ENCODE measurements at regions not wholly inside any gene's neighbourhood (a gene's known extent, or its start where the extent isn't known, plus 50 kb on each side); places are given as distances from the start of the nearest gene placed in this dataset.

GRCh38 chr4:38547052-38547451 lies 116.9 kb upstream of the KLF3 start:
- ATAC-seq, result no peak
- H3K36me3 Mint-ChIP-seq, result peaks cover 5% of the 10 kb centered on the region
- H3K4me3 Mint-ChIP-seq, result no peak overlapping the region

GRCh38 chr4:38548256-38548655 lies 115.7 kb upstream of the KLF3 start:
- Mint-ChIP-seq H3K27ac (no peak overlapping the region), H3K4me3 (no peak overlapping the region), H3K9me3 (peaks cover 3% of the 10 kb centered on the region), H3K4me1 (ENCODE audit: low read depth in 2 of 2) (peaks cover 0 to 9% of the 10 kb centered on the region in 2 donors), H3K27me3 (no peaks in the 10 kb centered on the region), H3K36me3 (peaks cover 5% of the 10 kb centered on the region)
- ATAC-seq (no peak), DNase-seq (ENCODE audit: low spot score) (no peak)

More at GRCh38 chr4:38547052-38547451, 116.9 kb upstream of the KLF3 start:
- H3K27ac Mint-ChIP-seq, result no peak overlapping the region
- H3K9me3 Mint-ChIP-seq, result peaks cover 3% of the 10 kb centered on the region
- DNase-seq (ENCODE audit: low spot score), result no peak
- no peaks in the 10 kb centered on the region for H3K27me3 Mint-ChIP-seq
- H3K4me1 Mint-ChIP-seq (ENCODE audit: low read depth in 2 of 2), result peaks cover 0 to 9% of the 10 kb centered on the region in 2 donors

- DNase-seq (ENCODE audit: low spot score) (no peak), ATAC-seq (no peak)
- H3K9me3 Mint-ChIP-seq, result no peaks in the 10 kb centered on the region
- H3K36me3 Mint-ChIP-seq, result peaks cover 17% of the 10 kb centered on the region
- no peak overlapping the region for H3K27ac Mint-ChIP-seq
- H3K27me3 Mint-ChIP-seq, result peaks cover 0 to 3% of the 10 kb centered on the region in 2 donors
- H3K4me3 Mint-ChIP-seq, result no peak overlapping the region
- H3K4me1 Mint-ChIP-seq (ENCODE audit: low read depth in 2 of 2), result peaks cover 18 to 37% of the 10 kb centered on the region in 2 donors
These were observed 104.6 kb upstream of the KLF3 start for GRCh38 chr4:38559374-38559773.

GRCh38 chr4:38560340-38560739 lies 103.7 kb upstream of the KLF3 start:
- peaks cover 15% of the 10 kb centered on the region for H3K36me3 Mint-ChIP-seq
- no peaks in the 10 kb centered on the region for H3K9me3 Mint-ChIP-seq
- DNase-seq (ENCODE audit: low spot score) (no peak), ATAC-seq (peak in 1 of 2 donors; percentile 53)
- H3K4me1 Mint-ChIP-seq (ENCODE audit: low read depth in 2 of 2), result peaks cover 18 to 37% of the 10 kb centered on the region in 2 donors
- peaks cover 0 to 3% of the 10 kb centered on the region in 2 donors for H3K27me3 Mint-ChIP-seq
- peak overlapping the region in 1 of 2 donors; percentile 12 for H3K27ac Mint-ChIP-seq
- H3K4me3 Mint-ChIP-seq, result peak overlapping the region; percentile 20

GRCh38 chr4:38560768-38561558 lies 103.0 kb upstream of the KLF3 start:
- ATAC-seq (peak; percentile 83 to 93), DNase-seq (ENCODE audit: low spot score) (no peak)
- Mint-ChIP-seq H3K27me3 (peaks cover 0 to 3% of the 10 kb centered on the region in 2 donors), H3K27ac (peak overlapping the region in 1 of 2 donors; percentile 69), H3K36me3 (peaks cover 9% of the 10 kb centered on the region), H3K4me3 (peak overlapping the region; percentile 20), H3K9me3 (no peaks in the 10 kb centered on the region), H3K4me1 (ENCODE audit: low read depth in 2 of 2) (peaks cover 18 to 37% of the 10 kb centered on the region in 2 donors)

GRCh38 chr4:38562751-38563198 lies 101.2 kb upstream of the KLF3 start:
- no peaks in the 10 kb centered on the region for H3K27me3 Mint-ChIP-seq
- no peak overlapping the region for H3K4me3 Mint-ChIP-seq
- DNase-seq (ENCODE audit: low spot score) (no peak), ATAC-seq (peak in 1 of 2 donors; percentile 20)
- no peak overlapping the region for H3K27ac Mint-ChIP-seq
- no peaks in the 10 kb centered on the region for H3K9me3 Mint-ChIP-seq
- H3K4me1 Mint-ChIP-seq (ENCODE audit: low read depth in 2 of 2), result peaks cover 18 to 42% of the 10 kb centered on the region in 2 donors
- no peaks in the 10 kb centered on the region for H3K36me3 Mint-ChIP-seq

GRCh38 chr4:38563707-38564495 lies 100.1 kb upstream of the KLF3 start:
- Mint-ChIP-seq H3K4me3 (no peak overlapping the region), H3K27me3 (no peaks in the 10 kb centered on the region), H3K9me3 (no peaks in the 10 kb centered on the region), H3K27ac (no peak overlapping the region), H3K4me1 (ENCODE audit: low read depth in 2 of 2) (peaks cover 18 to 42% of the 10 kb centered on the region in 2 donors), H3K36me3 (no peaks in the 10 kb centered on the region)
- no peak for ATAC-seq
- DNase-seq (ENCODE audit: low spot score), result no peak

- H3K27ac Mint-ChIP-seq, result no peak overlapping the region
- no peaks in the 10 kb centered on the region for H3K27me3 Mint-ChIP-seq
- no peaks in the 10 kb centered on the region for H3K9me3 Mint-ChIP-seq
- ATAC-seq (no peak), DNase-seq (ENCODE audit: low spot score) (no peak)
- peaks cover 13 to 33% of the 10 kb centered on the region in 2 donors for H3K4me1 Mint-ChIP-seq (ENCODE audit: low read depth in 2 of 2)
- H3K36me3 Mint-ChIP-seq, result no peaks in the 10 kb centered on the region
- H3K4me3 Mint-ChIP-seq, result no peak overlapping the region
These were observed 98.5 kb upstream of the KLF3 start for GRCh38 chr4:38565271-38566199.

- Mint-ChIP-seq H3K4me3 (no peak overlapping the region), H3K27ac (no peak overlapping the region), H3K27me3 (peaks cover 4 to 6% of the 10 kb centered on the region in 2 donors), H3K4me1 (ENCODE audit: low read depth in 2 of 2) (peaks cover 10 to 19% of the 10 kb centered on the region in 2 donors), H3K9me3 (no peaks in the 10 kb centered on the region), H3K36me3 (peaks cover 4% of the 10 kb centered on the region)
- ATAC-seq, result no peak
- no peak for DNase-seq (ENCODE audit: low spot score)
These were observed 97.1 kb upstream of the KLF3 start for GRCh38 chr4:38566806-38567398.

- no peak for ATAC-seq
- Mint-ChIP-seq H3K27ac (no peak overlapping the region), H3K4me3 (no peak overlapping the region), H3K27me3 (peaks cover 4 to 6% of the 10 kb centered on the region in 2 donors), H3K36me3 (peaks cover 4% of the 10 kb centered on the region), H3K4me1 (ENCODE audit: low read depth in 2 of 2) (peaks cover 7 to 14% of the 10 kb centered on the region in 2 donors), H3K9me3 (no peaks in the 10 kb centered on the region)
- no peak for DNase-seq (ENCODE audit: low spot score)
These were observed 96.5 kb upstream of the KLF3 start for GRCh38 chr4:38567457-38567856.

- no peak for DNase-seq (ENCODE audit: low spot score)
- H3K4me1 Mint-ChIP-seq (ENCODE audit: low read depth in 2 of 2), result peaks cover 0 to 5% of the 10 kb centered on the region in 2 donors
- H3K9me3 Mint-ChIP-seq, result no peaks in the 10 kb centered on the region
- peaks cover 4% of the 10 kb centered on the region for H3K36me3 Mint-ChIP-seq
- H3K4me3 Mint-ChIP-seq, result no peak overlapping the region
- peaks cover 4 to 6% of the 10 kb centered on the region in 2 donors for H3K27me3 Mint-ChIP-seq
- no peak overlapping the region for H3K27ac Mint-ChIP-seq
- no peak for ATAC-seq
These were observed 95.2 kb upstream of the KLF3 start for GRCh38 chr4:38568768-38569167.

GRCh38 chr4:38570647-38571276 lies 93.2 kb upstream of the KLF3 start:
- DNase-seq (ENCODE audit: low spot score) (no peak), ATAC-seq (no peak)
- peaks cover 4% of the 10 kb centered on the region for H3K36me3 Mint-ChIP-seq
- H3K27ac Mint-ChIP-seq, result no peak overlapping the region
- H3K9me3 Mint-ChIP-seq, result no peaks in the 10 kb centered on the region
- peaks cover 6 to 11% of the 10 kb centered on the region in 2 donors for H3K27me3 Mint-ChIP-seq
- H3K4me1 Mint-ChIP-seq (ENCODE audit: low read depth in 2 of 2), result peaks cover 0 to 10% of the 10 kb centered on the region in 2 donors
- no peak overlapping the region for H3K4me3 Mint-ChIP-seq
